HCT116 (cell line): ENCODE measurements at regions not wholly inside any gene's neighbourhood (a gene's known extent, or its start where the extent isn't known, plus 50 kb on each side); places are given as distances from the start of the nearest gene placed in this dataset.

Experiments used
- ATAC-seq: fragments of 200-7000 bp; cut with Tn5 transposase; 2 replicates; pipeline ENCODE4 v1.9.1; 2020; ENCODE audit warnings: mild to moderate bottlenecking, moderate library complexity
- BruUV-seq: library from RNA; stranded (reverse); fragments of 400-500 nt; replicated peaks from 2 replicates; lab custom pipeline; 2021; lab: Mats Ljungman, UMichigan
- CTCF ChIA-PET: fragments of 300-600 bp; sonication (Branson Sonifier 250); formaldehyde crosslinking; loops from one replicate; lab custom pipeline; 2021; ENCODE audit warnings: antibody characterized with exemption; lab: Charles Lee
- POLR2A ChIA-PET: fragments of 300-600, 350-600 bp; sonication (Branson Sonifier 250); formaldehyde crosslinking; loops from one replicate; lab custom pipeline; 2021; ENCODE audit warnings: antibody characterized with exemption; lab: Charles Lee
- RAD21 ChIA-PET, 2 experiments: fragments of 300-600 bp; sonication (Branson Sonifier 250); formaldehyde crosslinking; loops; one replicate each; lab custom pipeline; 2023; ENCODE audit warnings: low total read pairs in 2 of 2; ENCODE audit not compliant: uncharacterized antibody in 2 of 2, unreplicated experiment in 2 of 2, low non-redundant PET in 1 of 2; lab: Charles Lee
- DNase-seq: peaks from one replicate; pipeline ENCODE4 v3.0.0-alpha.2; 2010; ENCODE audit warnings: low read depth, low spot score
- H2AFZ ChIP-seq: fragments of 200-600 bp; shearing (Covaris generic), sonication (generic); 2 replicates; pipeline ENCODE4 v1.6.1; 2017; ENCODE audit warnings: low read depth, mixed run types, mixed read lengths, antibody characterized with exemption, low read length; ENCODE audit not compliant: poor library complexity, severe bottlenecking
- H3K27ac ChIP-seq: 2 replicates; pipeline ENCODE4 v1.5.1; 2012; ENCODE audit warnings: low read depth, low read length
- H3K27me3 ChIP-seq: fragments of 200-600 bp; sonication (generic); 2 replicates; pipeline ENCODE4 v1.6.1; 2016; ENCODE audit warnings: mixed run types, low read length, mixed read lengths; ENCODE audit not compliant: insufficient read depth
- H3K36me3 ChIP-seq, 2 experiments: fragments of 200-500 bp in 1 of 2; fragments of 200-600 bp in 1 of 2; sonication (Bioruptor generic) in 1 of 2; sonication (generic) in 1 of 2; 2 replicates each; pipeline versions ENCODE4 v1.5.1 to v1.6.1; 2014 to 2016; ENCODE audit warnings: low read length in 2 of 2, inconsistent platforms in 1 of 2, mixed read lengths in 1 of 2, mixed run types in 1 of 2; ENCODE audit not compliant: insufficient read depth in 2 of 2, control insufficient read depth in 1 of 2
- H3K4me1 ChIP-seq, 2 experiments: fragments of 200-600 bp in 1 of 2; sonication (generic) in 1 of 2; 2 replicates each; pipeline versions ENCODE4 v1.5.1 to v1.6.1; 2012 to 2017; ENCODE audit warnings: low read length in 2 of 2, inconsistent platforms in 1 of 2, mild to moderate bottlenecking in 1 of 2, mixed read lengths in 1 of 2, mixed run types in 1 of 2, moderate library complexity in 1 of 2; ENCODE audit not compliant: insufficient read depth in 2 of 2, control insufficient read depth in 1 of 2
- H3K4me2 ChIP-seq: fragments of 200-600 bp; sonication (generic); 2 replicates; pipeline ENCODE4 v1.6.1; 2017; ENCODE audit warnings: mixed run types, low read length, mixed read lengths
- H3K4me3 ChIP-seq, 2 experiments: fragments of 200-600 bp in 1 of 2; sonication (generic) in 1 of 2; replicated peaks in 1 of 2; 2 replicates each; pipeline ENCODE4 v1.5.1; 2011 to 2016; ENCODE audit warnings: low read length in 2 of 2, control low read depth in 1 of 2, low read depth in 1 of 2, mild to moderate bottlenecking in 1 of 2, mixed read lengths in 1 of 2, mixed run types in 1 of 2
- H3K79me2 ChIP-seq: fragments of 200-600 bp; sonication (generic); 2 replicates; pipeline ENCODE4 v1.6.1; 2017; ENCODE audit warnings: mild to moderate bottlenecking, mixed run types, low read length, moderate library complexity, mixed read lengths; ENCODE audit not compliant: insufficient read depth
- H3K9ac ChIP-seq: fragments of 200-600 bp; sonication (generic); 2 replicates; pipeline ENCODE4 v1.6.1; 2016; ENCODE audit warnings: low read length, mixed read lengths
- H3K9me2 ChIP-seq: fragments of 200-600 bp; sonication (generic), shearing (Covaris generic); 2 replicates; pipeline ENCODE4 v1.6.1; 2017; ENCODE audit warnings: mixed run types, mild to moderate bottlenecking, moderate library complexity; ENCODE audit not compliant: insufficient read depth
- H3K9me3 ChIP-seq, 2 experiments: fragments of 200-500 bp in 1 of 2; fragments of 200-600 bp in 1 of 2; sonication (Bioruptor generic) in 1 of 2; sonication (generic) in 1 of 2; 2 replicates each; pipeline ENCODE4 v1.6.1; 2014 to 2017; ENCODE audit warnings: low read length in 2 of 2, mixed read lengths in 2 of 2, inconsistent platforms in 1 of 2, low read depth in 1 of 2, mild to moderate bottlenecking in 1 of 2, mixed run types in 1 of 2, moderate library complexity in 1 of 2; ENCODE audit not compliant: control insufficient read depth in 1 of 2, insufficient read depth in 1 of 2
- H4K20me1 ChIP-seq: fragments of 200-600 bp; sonication (generic), shearing (Covaris generic); 2 replicates; pipeline ENCODE4 v1.6.1; 2017; ENCODE audit warnings: mixed run types, mild to moderate bottlenecking, moderate library complexity; ENCODE audit not compliant: insufficient read depth
- EZH2 ChIP-seq: fragments of 200-600 bp; sonication (generic); IDR thresholded peaks from 2 replicates; pipeline ENCODE4 v1.6.1; 2017; ENCODE audit warnings: antibody characterized with exemption, mixed run types
- EZH2phosphoT487 ChIP-seq: fragments of 200-600 bp; IDR thresholded peaks from 2 replicates; pipeline ENCODE4 v1.6.1; 2018; ENCODE audit warnings: antibody characterized with exemption, borderline replicate concordance
- FOSL1 ChIP-seq: IDR thresholded peaks from 2 replicates; pipeline ENCODE4 v1.6.1; 2012; ENCODE audit warnings: low read depth
- JUND ChIP-seq: IDR thresholded peaks from 2 replicates; pipeline ENCODE4 v1.6.1; 2012
- MAX ChIP-seq: IDR thresholded peaks from 2 replicates; pipeline ENCODE4 v1.6.1; 2012
- POLR2AphosphoS5 ChIP-seq: IDR thresholded peaks from 2 replicates; pipeline ENCODE4 v1.6.1; 2011; ENCODE audit warnings: mild to moderate bottlenecking, low read depth, low read length, moderate library complexity
- REST ChIP-seq: IDR thresholded peaks from 2 replicates; pipeline ENCODE4 v1.6.1; 2012; ENCODE audit warnings: low read depth
- SIN3A ChIP-seq: IDR thresholded peaks from 2 replicates; pipeline ENCODE4 v1.6.1; 2012; ENCODE audit warnings: low read depth
- SP1 ChIP-seq: IDR thresholded peaks from 2 replicates; pipeline ENCODE4 v1.6.1; 2012; ENCODE audit warnings: low read depth
- SRF ChIP-seq: IDR thresholded peaks from 2 replicates; pipeline ENCODE4 v1.6.1; 2012; ENCODE audit warnings: low read depth
- ZNF274 ChIP-seq: fragments of 200-500 bp; sonication (Bioruptor generic); IDR thresholded peaks from 2 replicates; pipeline ENCODE4 v1.6.1; 2014; ENCODE audit warnings: mild to moderate bottlenecking, low read depth, low read length, inconsistent platforms
- intact Hi-C: fragments of 100-400 bp; cut with micrococcal nuclease; formaldehyde crosslinking; loops from 2 replicates; pipeline ENCODE4 v1.10.0; 2022
- TF ChIP-seq, protein P1 (sequence below): IDR thresholded peaks from 2 replicates; pipeline ENCODE4 v1.6.1; 2012
- TF ChIP-seq, protein P2 (sequence below): IDR thresholded peaks from 2 replicates; pipeline ENCODE4 v1.6.1; 2011; ENCODE audit warnings: mild to moderate bottlenecking, low read length, moderate library complexity; ENCODE audit not compliant: insufficient replicate concordance; ENCODE audit errors: extremely low read depth

DNA sequence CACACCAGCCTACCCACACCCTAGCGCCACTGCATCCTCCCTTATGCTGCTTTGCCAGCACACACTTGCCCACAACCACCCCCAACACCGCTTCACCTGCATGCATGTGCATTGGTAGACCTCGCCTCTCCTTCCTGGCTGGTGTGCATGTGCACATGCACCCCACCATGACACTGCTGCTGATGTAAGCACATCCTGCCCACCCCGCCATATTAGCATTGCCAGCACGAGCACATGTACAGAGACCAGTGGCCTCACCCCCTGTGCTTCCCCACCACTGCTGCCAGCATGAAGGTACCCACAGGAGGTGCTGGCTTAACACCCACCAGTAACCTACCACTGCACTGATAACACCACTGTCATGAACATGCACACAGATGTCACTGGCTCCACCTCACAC, 218.2 kb downstream of the SLCO4C1 start:
- ATAC-seq (no peak), DNase-seq (no peak)
- intact Hi-C loops: no loop called here
- TF ChIP-seq FOSL1 (no peak), SP1 (no peak), EZH2phosphoT487 (no peak), POLR2AphosphoS5 (no peak), SRF (no peak), REST (no peak), JUND (no peak), SIN3A (no peak), MAX (no peak), ZNF274 (no peak), EZH2 (no peak)
- TF ChIP-seq, protein P1, sequence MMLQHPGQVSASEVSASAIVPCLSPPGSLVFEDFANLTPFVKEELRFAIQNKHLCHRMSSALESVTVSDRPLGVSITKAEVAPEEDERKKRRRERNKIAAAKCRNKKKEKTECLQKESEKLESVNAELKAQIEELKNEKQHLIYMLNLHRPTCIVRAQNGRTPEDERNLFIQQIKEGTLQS: no peak
- TF ChIP-seq, protein P2, sequence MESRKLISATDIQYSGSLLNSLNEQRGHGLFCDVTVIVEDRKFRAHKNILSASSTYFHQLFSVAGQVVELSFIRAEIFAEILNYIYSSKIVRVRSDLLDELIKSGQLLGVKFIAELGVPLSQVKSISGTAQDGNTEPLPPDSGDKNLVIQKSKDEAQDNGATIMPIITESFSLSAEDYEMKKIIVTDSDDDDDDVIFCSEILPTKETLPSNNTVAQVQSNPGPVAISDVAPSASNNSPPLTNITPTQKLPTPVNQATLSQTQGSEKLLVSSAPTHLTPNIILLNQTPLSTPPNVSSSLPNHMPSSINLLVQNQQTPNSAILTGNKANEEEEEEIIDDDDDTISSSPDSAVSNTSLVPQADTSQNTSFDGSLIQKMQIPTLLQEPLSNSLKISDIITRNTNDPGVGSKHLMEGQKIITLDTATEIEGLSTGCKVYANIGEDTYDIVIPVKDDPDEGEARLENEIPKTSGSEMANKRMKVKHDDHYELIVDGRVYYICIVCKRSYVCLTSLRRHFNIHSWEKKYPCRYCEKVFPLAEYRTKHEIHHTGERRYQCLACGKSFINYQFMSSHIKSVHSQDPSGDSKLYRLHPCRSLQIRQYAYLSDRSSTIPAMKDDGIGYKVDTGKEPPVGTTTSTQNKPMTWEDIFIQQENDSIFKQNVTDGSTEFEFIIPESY: no peak
- TF ChIP-seq, all 23 proteins: peak for 0
- H3K4me1 ChIP-seq: no peaks in the 10 kb centered on the region
- no peaks in the 10 kb centered on the region for H3K27me3 ChIP-seq
- ChIA-PET RAD21 (no interaction called here), POLR2A (no interaction called here), CTCF (no interaction called here)
- H3K9ac ChIP-seq: no peak overlapping the region
- no peak overlapping the region for H2AFZ ChIP-seq
- H3K79me2 ChIP-seq: no peaks in the 10 kb centered on the region
- BruUV-seq: no TSS peak
- H3K4me2 ChIP-seq: no peak overlapping the region
- H3K36me3 ChIP-seq: no peaks in the 10 kb centered on the region
- H3K9me3 ChIP-seq: no peaks in the 10 kb centered on the region
- no peaks in the 10 kb centered on the region for H4K20me1 ChIP-seq
- no peaks in the 10 kb centered on the region for H3K9me2 ChIP-seq
- no peak overlapping the region for H3K27ac ChIP-seq
- H3K4me3 ChIP-seq: no peak overlapping the region
